ENCODE measurements at regions not wholly inside any gene's neighbourhood (a gene's known extent, or its start where the extent isn't known, plus 50 kb on each side); places are given as distances from the start of the nearest gene placed in this dataset.
"Not testable (repeated sequence)": the region's sequence is repeated elsewhere in the genome, so short reads cannot be mapped to it uniquely, and the experiment has no call there.

DNA sequence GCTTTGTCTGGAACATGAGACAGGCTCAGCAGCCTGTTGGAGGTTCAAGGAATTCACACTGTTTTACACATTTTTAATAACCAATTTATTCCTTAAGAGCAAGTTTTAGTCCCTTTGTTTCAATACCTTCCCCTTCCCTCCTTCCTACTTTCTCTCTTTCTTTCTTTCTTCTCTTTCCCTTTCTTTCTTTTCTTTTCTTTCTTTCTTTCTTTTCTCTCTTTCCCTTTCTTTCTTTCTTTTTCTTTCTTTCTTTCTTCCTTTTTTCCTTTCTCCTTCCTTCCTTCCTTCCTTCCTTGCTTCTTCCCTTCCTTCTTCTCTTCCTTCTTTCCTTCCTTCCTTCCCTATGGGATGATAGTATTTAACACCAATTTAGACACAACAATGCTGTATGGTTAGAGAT lies 164.2 kb downstream of the CENPF start:
- Histone ChIP-seq H3K36me3 (ENCODE audit: control insufficient read depth in 2 of 4, insufficient read depth in 4 of 4, low read length in 3 of 4) (no peaks in the 10 kb centered on the region), H3K23me2 (ENCODE audit: low read depth, low read length) (no peaks in the 10 kb centered on the region), H3K9ac (replicated peaks in 1 of 4; ENCODE audit: extremely low read depth in 1 of 4, low read depth in 3 of 4, low read length in 3 of 4) (no peak overlapping the region), H2BK5ac (ENCODE audit: low read depth, low read length) (no peak overlapping the region), H3K9me3 (ENCODE audit: insufficient read depth in 2 of 2, low read depth in 1 of 2, low read length in 1 of 2) (no peaks in the 10 kb centered on the region), H2AFZ (ENCODE audit: low read length) (no peak overlapping the region), H3K4me1 (replicated peaks in 1 of 4; ENCODE audit: control insufficient read depth in 3 of 4, insufficient read depth in 4 of 4, low read length in 3 of 4) (no peaks in the 10 kb centered on the region), H4K20me1 (replicated peaks in 1 of 2; ENCODE audit: control insufficient read depth in 1 of 2, insufficient read depth in 2 of 2, low read length in 2 of 2) (no peaks in the 10 kb centered on the region), H3K4me3 (ENCODE audit: extremely low read depth in 1 of 4, insufficient read depth in 2 of 4, low read depth in 3 of 4, low read length in 4 of 4) (no peak overlapping the region), H2AK5ac (ENCODE audit: low read depth, low read length) (no peak overlapping the region), H2BK15ac (ENCODE audit: low read length) (no peak overlapping the region), H3K18ac (ENCODE audit: extremely low read depth, low read length) (no peak overlapping the region), H3K56ac (replicated peaks; ENCODE audit: insufficient read length, low read depth, low read length) (no peak overlapping the region), H3K79me2 (ENCODE audit: control insufficient read depth in 1 of 2, insufficient read depth in 2 of 2, low read length in 2 of 2) (no peaks in the 10 kb centered on the region), H2BK20ac (ENCODE audit: low read length) (no peak overlapping the region), H3K27ac (ENCODE audit: low read depth, low read length) (no peak overlapping the region), H3K79me1 (ENCODE audit: low read depth, low read length) (no peaks in the 10 kb centered on the region), H4K91ac (replicated peaks; ENCODE audit: insufficient read length, low read length) (no peak overlapping the region), H3K4ac (replicated peaks; ENCODE audit: insufficient read length, low read depth, low read length) (no peak overlapping the region), H2BK120ac (replicated peaks; ENCODE audit: low read depth, low read length) (no peak overlapping the region), H4K5ac (ENCODE audit: insufficient read length, low read depth, low read length) (no peak overlapping the region), H3K23ac (ENCODE audit: insufficient read length) (no peak overlapping the region), H3K4me2 (ENCODE audit: insufficient read depth in 1 of 2, low read depth in 2 of 2, low read length in 2 of 2) (no peak overlapping the region), H3K27me3 (replicated peaks in 1 of 4; ENCODE audit: control insufficient read depth in 3 of 4, extremely low read depth in 1 of 4, insufficient read depth in 3 of 4, low read length in 3 of 4) (no peaks in the 10 kb centered on the region), H4K8ac (ENCODE audit: extremely low read depth, insufficient read depth, low read length) (no peak overlapping the region), H3K14ac (ENCODE audit: insufficient read length) (no peak overlapping the region), H2BK12ac (ENCODE audit: low read depth, low read length) (no peak overlapping the region)
- POLR2A ChIA-PET (ENCODE audit: partially characterized antibody), result no interaction called here
- no peak for FAIRE-seq
- CTCF ChIA-PET (ENCODE audit: partially characterized antibody), result no interaction called here
- TF ChIP-seq, protein P1, sequence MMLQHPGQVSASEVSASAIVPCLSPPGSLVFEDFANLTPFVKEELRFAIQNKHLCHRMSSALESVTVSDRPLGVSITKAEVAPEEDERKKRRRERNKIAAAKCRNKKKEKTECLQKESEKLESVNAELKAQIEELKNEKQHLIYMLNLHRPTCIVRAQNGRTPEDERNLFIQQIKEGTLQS (IDR thresholded peaks at IDR 0.05; ENCODE audit: insufficient read depth, low read depth, low read length), result no peak
- TF ChIP-seq JUN (IDR thresholded peaks at IDR 0.05; ENCODE audit: low read depth, low read length) (no peak), KDM1A (IDR thresholded peaks at IDR 0.05; ENCODE audit: borderline replicate concordance, low read length) (no peak), SP1 (IDR thresholded peaks at IDR 0.05; ENCODE audit: low read depth, low read length) (no peak), NRF1 (IDR thresholded peaks at IDR 0.05; ENCODE audit: low read depth, low read length) (no peak)
- no peak for DNase-seq (ENCODE audit: low read depth in 1 of 2, low spot score in 2 of 2)

GRCh38 chr1:214769666-214770065 lies 166.7 kb downstream of the CENPF start:
- H3K56ac ChIP-seq (replicated peaks; ENCODE audit: insufficient read length, low read depth, low read length); CTCF ChIA-PET (ENCODE audit: partially characterized antibody); H3K14ac ChIP-seq (ENCODE audit: insufficient read length); H3K23ac ChIP-seq (ENCODE audit: insufficient read length); H2BK15ac ChIP-seq (ENCODE audit: low read length); H3K79me2 ChIP-seq (ENCODE audit: control insufficient read depth in 1 of 2, insufficient read depth in 2 of 2, low read length in 2 of 2); H4K91ac ChIP-seq (replicated peaks; ENCODE audit: insufficient read length, low read length); H4K5ac ChIP-seq (ENCODE audit: insufficient read length, low read depth, low read length); H4K20me1 ChIP-seq (replicated peaks in 1 of 2; ENCODE audit: control insufficient read depth in 1 of 2, insufficient read depth in 2 of 2, low read length in 2 of 2); H3K9me3 ChIP-seq (ENCODE audit: insufficient read depth in 2 of 2, low read depth in 1 of 2, low read length in 1 of 2); H2AK5ac ChIP-seq (ENCODE audit: low read depth, low read length); H3K79me1 ChIP-seq (ENCODE audit: low read depth, low read length); H2AFZ ChIP-seq (ENCODE audit: low read length); H3K4me1 ChIP-seq (replicated peaks in 1 of 4; ENCODE audit: control insufficient read depth in 3 of 4, insufficient read depth in 4 of 4, low read length in 3 of 4); H3K9ac ChIP-seq (replicated peaks in 1 of 4; ENCODE audit: extremely low read depth in 1 of 4, low read depth in 3 of 4, low read length in 3 of 4); H3K4me2 ChIP-seq (ENCODE audit: insufficient read depth in 1 of 2, low read depth in 2 of 2, low read length in 2 of 2); H3K18ac ChIP-seq (ENCODE audit: extremely low read depth, low read length); H4K8ac ChIP-seq (ENCODE audit: extremely low read depth, insufficient read depth, low read length); FAIRE-seq; DNase-seq (ENCODE audit: low read depth in 1 of 2, low spot score in 2 of 2); H3K4me3 ChIP-seq (ENCODE audit: extremely low read depth in 1 of 4, insufficient read depth in 2 of 4, low read depth in 3 of 4, low read length in 4 of 4); POLR2A ChIA-PET (ENCODE audit: partially characterized antibody); H2BK12ac ChIP-seq (ENCODE audit: low read depth, low read length); H2BK120ac ChIP-seq (replicated peaks; ENCODE audit: low read depth, low read length); H3K36me3 ChIP-seq (ENCODE audit: control insufficient read depth in 2 of 4, insufficient read depth in 4 of 4, low read length in 3 of 4); H3K27ac ChIP-seq (ENCODE audit: low read depth, low read length); H3K27me3 ChIP-seq (replicated peaks in 1 of 4; ENCODE audit: control insufficient read depth in 3 of 4, extremely low read depth in 1 of 4, insufficient read depth in 3 of 4, low read length in 3 of 4); H3K4ac ChIP-seq (replicated peaks; ENCODE audit: insufficient read length, low read depth, low read length); H2BK20ac ChIP-seq (ENCODE audit: low read length); H2BK5ac ChIP-seq (ENCODE audit: low read depth, low read length); H3K23me2 ChIP-seq (ENCODE audit: low read depth, low read length): not testable (repeated sequence)
